ENCODE measurements at regions not wholly inside any gene's neighbourhood (a gene's known extent, or its start where the extent isn't known, plus 50 kb on each side); places are given as distances from the start of the nearest gene placed in this dataset.

GRCh38 chr21:36608897-36609225 lies 90.1 kb upstream of the SIM2 start:
- TF ChIP-seq GABPA (IDR thresholded peaks at IDR 0.05; ENCODE audit: low read depth) (no peak), CTCF (IDR thresholded peaks at IDR 0.05; ENCODE audit: insufficient read depth, low read length) (no peak), REST (IDR thresholded peaks at IDR 0.05; ENCODE audit: insufficient replicate concordance, low read depth) (no peak), POLR2AphosphoS5 (IDR thresholded peaks at IDR 0.05; ENCODE audit: low read depth) (no peak), SPI1 (IDR thresholded peaks at IDR 0.05; ENCODE audit: borderline replicate concordance, low read depth) (no peak)

GRCh38 chr21:36609654-36610053 lies 89.3 kb upstream of the SIM2 start:
- TF ChIP-seq SPI1 (IDR thresholded peaks at IDR 0.05; ENCODE audit: borderline replicate concordance, low read depth) (no peak), POLR2AphosphoS5 (IDR thresholded peaks at IDR 0.05; ENCODE audit: low read depth) (no peak), GABPA (IDR thresholded peaks at IDR 0.05; ENCODE audit: low read depth) (no peak), REST (IDR thresholded peaks at IDR 0.05; ENCODE audit: insufficient replicate concordance, low read depth) (no peak), CTCF (IDR thresholded peaks at IDR 0.05; ENCODE audit: insufficient read depth, low read length) (no peak)
- Histone ChIP-seq H3K27ac (replicated peaks) (no peak overlapping the region), H3K4me3 (replicated peaks; ENCODE audit: insufficient read depth, low read length) (no peak overlapping the region), H3K27me3 (ENCODE audit: insufficient read depth, poor library complexity, severe bottlenecking) (no peaks in the 10 kb centered on the region)
- no peak for DNase-seq (ENCODE audit: low read depth in 1 of 2, low spot score in 1 of 2)

More at GRCh38 chr21:36608897-36609225, 90.1 kb upstream of the SIM2 start:
- no peaks in the 10 kb centered on the region for H3K27me3 ChIP-seq (ENCODE audit: insufficient read depth, poor library complexity, severe bottlenecking)
- no peak for DNase-seq (ENCODE audit: low read depth in 1 of 2, low spot score in 1 of 2)
- no peak overlapping the region for H3K4me3 ChIP-seq (replicated peaks; ENCODE audit: insufficient read depth, low read length)
- no peak overlapping the region for H3K27ac ChIP-seq (replicated peaks)

GRCh38 chr21:36610201-36610600 lies 88.7 kb upstream of the SIM2 start:
- Histone ChIP-seq H3K27me3 (ENCODE audit: insufficient read depth, poor library complexity, severe bottlenecking) (no peaks in the 10 kb centered on the region), H3K27ac (replicated peaks) (no peak overlapping the region), H3K4me3 (replicated peaks; ENCODE audit: insufficient read depth, low read length) (no peak overlapping the region)
- TF ChIP-seq REST (IDR thresholded peaks at IDR 0.05; ENCODE audit: insufficient replicate concordance, low read depth) (no peak), CTCF (IDR thresholded peaks at IDR 0.05; ENCODE audit: insufficient read depth, low read length) (no peak), GABPA (IDR thresholded peaks at IDR 0.05; ENCODE audit: low read depth) (no peak), POLR2AphosphoS5 (IDR thresholded peaks at IDR 0.05; ENCODE audit: low read depth) (no peak), SPI1 (IDR thresholded peaks at IDR 0.05; ENCODE audit: borderline replicate concordance, low read depth) (no peak)
- DNase-seq (ENCODE audit: low read depth in 1 of 2, low spot score in 1 of 2) = no peak
